H1 (cell line): ENCODE measurements at regions not wholly inside any gene's neighbourhood (a gene's known extent, or its start where the extent isn't known, plus 50 kb on each side); places are given as distances from the start of the nearest gene placed in this dataset.
A peak's percentile ranks its signal among the peaks of the same experiment; 100 is the strongest.

Source experiments
- CTCF ChIA-PET: fragments of 300-600 bp; sonication (Branson Sonifier 250); formaldehyde crosslinking; loops from one replicate; lab custom pipeline; 2021; ENCODE audit not compliant: partially characterized antibody; lab: Charles Lee
- POLR2A ChIA-PET: fragments of 300-600 bp; sonication (Branson Sonifier 250); formaldehyde crosslinking; loops from one replicate; lab custom pipeline; 2021; ENCODE audit warnings: inconsistent platforms; ENCODE audit not compliant: partially characterized antibody; lab: Charles Lee
- DNase-seq, 2 experiments: peaks; one replicate each; pipeline versions ENCODE4 v3.0.0 to v3.0.0-alpha.2; 2010 to 2022; ENCODE audit warnings: low spot score in 2 of 2, low read depth in 1 of 2, mixed read lengths in 1 of 2
- FAIRE-seq: peaks from 2 replicates; lab custom pipeline; 2011; peaks lifted over from hg19 to GRCh38; lab: Jason Lieb, UNC
- H2AFZ ChIP-seq: 2 replicates; pipeline ENCODE4 v1.8.1; 2012; ENCODE audit warnings: low read length, inconsistent platforms
- H2AK5ac ChIP-seq: 2 replicates; pipeline ENCODE4 v1.6.1; 2013; ENCODE audit warnings: low read depth, low read length
- H2BK120ac ChIP-seq: replicated peaks from 2 replicates; pipeline ENCODE3; 2013; ENCODE audit warnings: low read depth, low read length, inconsistent platforms
- H2BK12ac ChIP-seq: 2 replicates; pipeline ENCODE4 v1.6.1; 2013; ENCODE audit warnings: low read depth, low read length
- H2BK15ac ChIP-seq: 2 replicates; pipeline ENCODE4 v1.6.1; 2013; ENCODE audit warnings: low read length
- H2BK20ac ChIP-seq: 2 replicates; pipeline ENCODE4 v1.6.1; 2013; ENCODE audit warnings: low read length
- H2BK5ac ChIP-seq: 2 replicates; pipeline ENCODE4 v1.6.1; 2013; ENCODE audit warnings: low read depth, low read length
- H3K14ac ChIP-seq: 2 replicates; pipeline ENCODE4 v1.6.1; 2013; ENCODE audit warnings: inconsistent platforms; ENCODE audit not compliant: insufficient read length
- H3K18ac ChIP-seq: 2 replicates; pipeline ENCODE4 v1.6.1; 2013; ENCODE audit warnings: low read length; ENCODE audit errors: extremely low read depth
- H3K23ac ChIP-seq: 2 replicates; pipeline ENCODE4 v1.6.1; 2013; ENCODE audit warnings: inconsistent platforms; ENCODE audit not compliant: insufficient read length
- H3K23me2 ChIP-seq: 2 replicates; pipeline ENCODE4 v1.6.1; 2013; ENCODE audit warnings: low read depth, low read length
- H3K27ac ChIP-seq: 2 replicates; pipeline ENCODE4 v1.6.1; 2011; ENCODE audit warnings: low read depth, low read length, inconsistent platforms
- H3K27me3 ChIP-seq, 4 experiments: replicated peaks in 1 of 4; 1 replicate in 1 of 4; 2 replicates in 3 of 4; pipeline versions ENCODE4 v1.6.1 to v1.8.1; 2011 to 2013; ENCODE audit warnings: low read length in 3 of 4, mild to moderate bottlenecking in 3 of 4, inconsistent platforms in 2 of 4, mixed read lengths in 2 of 4, moderate library complexity in 1 of 4; ENCODE audit not compliant: control insufficient read depth in 3 of 4, insufficient read depth in 3 of 4; ENCODE audit errors: extremely low read depth in 1 of 4
- H3K36me3 ChIP-seq, 4 experiments: 2 replicates each; pipeline versions ENCODE4 v1.6.1 to v1.8.1; 2011 to 2013; ENCODE audit warnings: mild to moderate bottlenecking in 4 of 4, low read length in 3 of 4, moderate library complexity in 2 of 4, control low read depth in 1 of 4, inconsistent platforms in 1 of 4; ENCODE audit not compliant: insufficient read depth in 4 of 4, control insufficient read depth in 2 of 4
- H3K4ac ChIP-seq: replicated peaks from 2 replicates; pipeline ENCODE3; 2013; ENCODE audit warnings: low read length, low read depth, mixed read lengths, inconsistent platforms; ENCODE audit not compliant: insufficient read length
- H3K4me1 ChIP-seq, 4 experiments: replicated peaks in 1 of 4; 1 replicate in 1 of 4; 2 replicates in 3 of 4; pipeline versions ENCODE4 v1.6.1 to v1.8.1; 2011 to 2013; ENCODE audit warnings: low read length in 3 of 4, inconsistent platforms in 2 of 4, mixed read lengths in 1 of 4; ENCODE audit not compliant: insufficient read depth in 4 of 4, control insufficient read depth in 3 of 4
- H3K4me2 ChIP-seq, 2 experiments: 2 replicates each; pipeline versions ENCODE4 v1.6.1 to v1.8.1; 2011 to 2013; ENCODE audit warnings: low read depth in 2 of 2, low read length in 2 of 2, control low read depth in 1 of 2, inconsistent platforms in 1 of 2, mild to moderate bottlenecking in 1 of 2; ENCODE audit not compliant: insufficient read depth in 1 of 2
- H3K4me3 ChIP-seq, 4 experiments: fragments of 200-600, 300-600 bp in 1 of 4; sonication (generic), shearing (Covaris generic), sonication (Bioruptor Twin) in 1 of 4; 2 replicates each; pipeline versions ENCODE4 v1.5.1 to v1.8.1; 2011 to 2016; ENCODE audit warnings: low read length in 4 of 4, low read depth in 3 of 4, control low read depth in 2 of 4, inconsistent platforms in 2 of 4, mild to moderate bottlenecking in 2 of 4, mixed read lengths in 1 of 4, moderate library complexity in 1 of 4; ENCODE audit not compliant: insufficient read depth in 2 of 4; ENCODE audit errors: extremely low read depth in 1 of 4
- H3K56ac ChIP-seq: replicated peaks from 2 replicates; pipeline ENCODE3; 2013; ENCODE audit warnings: low read depth, mild to moderate bottlenecking, mixed read lengths, low read length, inconsistent platforms; ENCODE audit not compliant: insufficient read length
- H3K79me1 ChIP-seq: 2 replicates; pipeline ENCODE4 v1.6.1; 2013; ENCODE audit warnings: low read depth, low read length, control low read depth
- H3K79me2 ChIP-seq, 2 experiments: 2 replicates each; pipeline versions ENCODE4 v1.6.1 to v1.8.1; 2012 to 2013; ENCODE audit warnings: low read length in 2 of 2, mild to moderate bottlenecking in 2 of 2, inconsistent platforms in 1 of 2; ENCODE audit not compliant: insufficient read depth in 2 of 2, control insufficient read depth in 1 of 2
- H3K9ac ChIP-seq, 4 experiments: replicated peaks in 1 of 4; 1 replicate in 1 of 4; 2 replicates in 3 of 4; pipeline versions ENCODE4 v1.6.1 to v1.8.1; 2011 to 2013; ENCODE audit warnings: low read depth in 3 of 4, low read length in 3 of 4, control low read depth in 2 of 4, mild to moderate bottlenecking in 2 of 4, moderate library complexity in 2 of 4, inconsistent platforms in 1 of 4; ENCODE audit errors: extremely low read depth in 1 of 4
- H3K9me3 ChIP-seq, 2 experiments: 2 replicates each; pipeline versions ENCODE4 v1.6.1 to v1.8.1; 2012 to 2013; ENCODE audit warnings: mild to moderate bottlenecking in 2 of 2, moderate library complexity in 2 of 2, control low read depth in 1 of 2, inconsistent platforms in 1 of 2, low read depth in 1 of 2, low read length in 1 of 2, mixed read lengths in 1 of 2; ENCODE audit not compliant: insufficient read depth in 2 of 2
- H4K20me1 ChIP-seq, 2 experiments: replicated peaks in 1 of 2; 2 replicates each; pipeline versions ENCODE3 to v1.8.1; 2011 to 2013; ENCODE audit warnings: inconsistent platforms in 2 of 2, low read length in 2 of 2, mild to moderate bottlenecking in 1 of 2; ENCODE audit not compliant: insufficient read depth in 2 of 2, control insufficient read depth in 1 of 2
- H4K5ac ChIP-seq: 2 replicates; pipeline ENCODE4 v1.6.1; 2013; ENCODE audit warnings: low read length, low read depth, mixed read lengths, inconsistent platforms; ENCODE audit not compliant: insufficient read length
- H4K8ac ChIP-seq: 2 replicates; pipeline ENCODE4 v1.8.0; 2013; ENCODE audit warnings: mild to moderate bottlenecking, moderate library complexity, low read length, inconsistent platforms; ENCODE audit not compliant: insufficient read depth; ENCODE audit errors: extremely low read depth
- H4K91ac ChIP-seq: replicated peaks from 2 replicates; pipeline ENCODE3; 2013; ENCODE audit warnings: low read length, mixed read lengths, inconsistent platforms; ENCODE audit not compliant: insufficient read length
- CEBPB ChIP-seq: IDR thresholded peaks from 2 replicates; pipeline ENCODE4 v1.6.1; 2012; ENCODE audit warnings: low read depth, low read length
- RAD21 ChIP-seq, 2 experiments: IDR thresholded peaks in 1 of 2; conservative IDR thresholded peaks in 1 of 2; 2 replicates each; pipeline ENCODE4 v1.6.1; 2011; ENCODE audit warnings: low read depth in 2 of 2, low read length in 2 of 2, improper control_type of control experiment in 1 of 2, inconsistent platforms in 1 of 2, mild to moderate bottlenecking in 1 of 2, moderate library complexity in 1 of 2
- WGBS, 2 experiments: shearing (Covaris generic) in 1 of 2; methylation state at CpG; one replicate each; pipeline versions ENCODE4 v1.1.6 to v1.1.7; 2013 to 2015; ENCODE audit warnings: low lambda C conversion rate in 2 of 2, mixed read lengths in 2 of 2, inconsistent platforms in 1 of 2, low coverage in 1 of 2, missing lambda C conversion rate in 1 of 2; ENCODE audit not compliant: insufficient replicate concordance in 2 of 2, insufficient coverage in 1 of 2, insufficient read length in 1 of 2; ENCODE audit errors: extremely low coverage in 1 of 2, missing lambda C conversion rate in 1 of 2; 5-methylcytosine and 5-hydroxymethylcytosine counted together
- TF ChIP-seq, protein P1 (sequence below), 3 experiments: IDR thresholded peaks; 1 replicate in 2 of 3; 2 replicates in 1 of 3; pipeline versions ENCODE4 v1.5.1 to v1.6.1; 2011; ENCODE audit warnings: low read length in 3 of 3, mild to moderate bottlenecking in 3 of 3, inconsistent platforms in 2 of 3, low read depth in 1 of 3, moderate library complexity in 1 of 3; ENCODE audit not compliant: insufficient read depth in 1 of 3; ENCODE audit errors: control extremely low read depth in 1 of 3

DNA sequence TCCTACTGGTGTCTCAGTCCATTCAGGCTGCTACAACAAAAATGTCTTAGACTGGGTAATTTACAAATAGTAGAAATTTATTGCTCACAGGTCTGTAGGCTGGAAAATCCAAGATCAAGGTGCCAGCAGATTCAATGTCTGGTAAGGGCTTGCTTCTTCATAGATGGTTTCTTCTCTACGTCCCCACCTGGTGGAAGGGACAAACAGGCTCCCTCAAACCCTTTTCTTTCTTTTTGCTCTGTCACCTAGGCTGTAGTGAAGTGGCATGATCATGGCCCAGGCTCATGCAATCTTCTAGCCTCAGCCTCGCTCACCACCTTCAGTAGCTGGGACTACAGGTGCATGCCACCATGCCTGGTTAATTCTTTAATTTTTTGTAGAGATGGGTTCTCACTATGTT, 106.8 kb upstream of the RPH3A start:
- no peak for FAIRE-seq
- Histone ChIP-seq H2BK5ac (no peak overlapping the region), H3K18ac (no peak overlapping the region)

More for the DNA sequence above, 106.8 kb upstream of the RPH3A start:
- Histone ChIP-seq H3K56ac (no peak overlapping the region), H3K79me2 (no peaks in the 10 kb centered on the region), H2AK5ac (no peak overlapping the region), H3K23me2 (no peaks in the 10 kb centered on the region; the same call in 1 of the 2 replicates), H4K91ac (no peak overlapping the region), H2BK15ac (no peak overlapping the region), H4K8ac (no peak overlapping the region), H3K14ac (no peak overlapping the region), H3K4me3 (no peak overlapping the region), H4K20me1 (no peaks in the 10 kb centered on the region), H3K27me3 (no peaks in the 10 kb centered on the region), H3K9ac (no peak overlapping the region), H3K36me3 (no peaks in the 10 kb centered on the region), H3K79me1 (no peaks in the 10 kb centered on the region), H3K23ac (no peak overlapping the region), H3K27ac (no peak overlapping the region), H3K9me3 (no peaks in the 10 kb centered on the region), H4K5ac (no peak overlapping the region), H3K4me1 (no peaks in the 10 kb centered on the region), H3K4ac (no peak overlapping the region), H2BK120ac (no peak overlapping the region), H3K4me2 (no peak overlapping the region), H2BK12ac (no peak overlapping the region), H2AFZ (no peak overlapping the region), H2BK20ac (no peak overlapping the region)
- WGBS, 2 experiments: 77% methylated on average over 2 of the region's 2 CpGs; no CpG with 5 or more reads in 1 of the 2 experiments
- DNase-seq: no peak
- TF ChIP-seq RAD21 (IDR thresholded peaks at IDR 0.05 in 1 of 2, conservative IDR thresholded peaks at IDR 0.05 in 1 of 2; ENCODE audit: low read depth in 2 of 2, low read length in 2 of 2) (peak; percentile 55 to 71), CEBPB (no peak)
- TF ChIP-seq, protein P1, sequence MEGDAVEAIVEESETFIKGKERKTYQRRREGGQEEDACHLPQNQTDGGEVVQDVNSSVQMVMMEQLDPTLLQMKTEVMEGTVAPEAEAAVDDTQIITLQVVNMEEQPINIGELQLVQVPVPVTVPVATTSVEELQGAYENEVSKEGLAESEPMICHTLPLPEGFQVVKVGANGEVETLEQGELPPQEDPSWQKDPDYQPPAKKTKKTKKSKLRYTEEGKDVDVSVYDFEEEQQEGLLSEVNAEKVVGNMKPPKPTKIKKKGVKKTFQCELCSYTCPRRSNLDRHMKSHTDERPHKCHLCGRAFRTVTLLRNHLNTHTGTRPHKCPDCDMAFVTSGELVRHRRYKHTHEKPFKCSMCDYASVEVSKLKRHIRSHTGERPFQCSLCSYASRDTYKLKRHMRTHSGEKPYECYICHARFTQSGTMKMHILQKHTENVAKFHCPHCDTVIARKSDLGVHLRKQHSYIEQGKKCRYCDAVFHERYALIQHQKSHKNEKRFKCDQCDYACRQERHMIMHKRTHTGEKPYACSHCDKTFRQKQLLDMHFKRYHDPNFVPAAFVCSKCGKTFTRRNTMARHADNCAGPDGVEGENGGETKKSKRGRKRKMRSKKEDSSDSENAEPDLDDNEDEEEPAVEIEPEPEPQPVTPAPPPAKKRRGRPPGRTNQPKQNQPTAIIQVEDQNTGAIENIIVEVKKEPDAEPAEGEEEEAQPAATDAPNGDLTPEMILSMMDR (IDR thresholded peaks at IDR 0.05; ENCODE audit: control extremely low read depth in 1 of 3, insufficient read depth in 1 of 3, low read depth in 1 of 3, low read length in 3 of 3): peak in 2 of 3 experiments; percentile 43 to 57; a peak in 3 of 4 replicates
- POLR2A ChIA-PET: no interaction called here
- CTCF ChIA-PET: no interaction called here
